ES-I3 (cell line): ENCODE measurements at regions not wholly inside any gene's neighbourhood (a gene's known extent, or its start where the extent isn't known, plus 50 kb on each side); places are given as distances from the start of the nearest gene placed in this dataset.
"Not testable (repeated sequence)": the region's sequence is repeated elsewhere in the genome, so short reads cannot be mapped to it uniquely, and the experiment has no call there.

Experiments used
- H3K36me3 ChIP-seq: 2 replicates; pipeline ENCODE4 v1.6.1; 2013; ENCODE audit warnings: mild to moderate bottlenecking, low read length, control low read depth, moderate library complexity; ENCODE audit not compliant: insufficient read depth
- H3K4me1 ChIP-seq: 2 replicates; pipeline ENCODE4 v1.6.1; 2013; ENCODE audit warnings: mild to moderate bottlenecking, control low read depth, low read length; ENCODE audit not compliant: insufficient read depth
- H3K9ac ChIP-seq: 2 replicates; pipeline ENCODE4 v1.6.1; 2013; ENCODE audit warnings: low read depth, mild to moderate bottlenecking, low read length, moderate library complexity
- H3K9me3 ChIP-seq: 2 replicates; pipeline ENCODE4 v1.6.1; 2013; ENCODE audit warnings: mild to moderate bottlenecking, low read length, moderate library complexity; ENCODE audit not compliant: control insufficient read depth, insufficient read depth

DNA sequence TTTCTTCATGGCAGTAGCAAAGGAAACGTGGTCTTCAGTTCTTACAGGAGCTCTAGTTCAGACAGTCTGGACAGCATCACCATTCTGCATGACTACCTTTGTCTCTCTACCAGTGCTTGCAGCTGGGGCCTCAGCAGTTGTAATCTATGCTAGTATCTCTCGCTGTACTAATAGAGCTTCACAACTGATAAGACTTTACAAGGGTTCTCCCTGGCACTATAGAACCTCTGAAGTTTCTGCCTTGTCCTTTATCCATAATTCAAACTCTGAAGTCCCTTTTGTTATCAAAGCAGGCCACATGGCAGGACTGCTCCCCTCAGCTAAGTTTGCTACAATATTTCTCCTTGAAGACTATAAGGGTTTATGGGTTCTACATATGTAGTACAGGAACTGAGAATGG lies 842.1 kb upstream of the ADGRB3 start:
- no peaks in the 10 kb centered on the region for H3K9me3 ChIP-seq
- no peak overlapping the region for H3K9ac ChIP-seq
- no peaks in the 10 kb centered on the region for H3K36me3 ChIP-seq

DNA sequence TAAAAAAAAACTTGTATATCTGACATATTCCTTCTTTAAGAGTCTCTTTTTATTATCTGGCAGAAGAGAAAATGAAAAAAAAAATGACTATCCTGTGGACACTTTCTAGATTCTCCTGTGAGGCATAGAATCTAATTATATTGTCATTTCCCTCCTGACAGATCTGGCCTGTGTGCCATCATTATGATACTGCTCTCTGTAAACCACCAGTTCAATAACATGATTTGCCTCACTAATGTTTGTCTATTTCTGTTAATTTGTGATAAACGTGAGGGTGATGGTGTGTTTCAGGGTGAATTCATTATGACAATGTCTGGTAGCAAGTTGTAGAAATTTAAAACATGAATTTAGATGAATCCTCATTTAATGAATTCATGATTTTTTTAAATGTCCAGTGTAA lies 844.5 kb upstream of the ADGRB3 start:
- Histone ChIP-seq H3K9ac (no peak overlapping the region), H3K4me1 (peaks cover 6% of the 10 kb centered on the region; the same call in 1 of the 2 replicates), H3K36me3 (no peaks in the 10 kb centered on the region), H3K9me3 (no peaks in the 10 kb centered on the region)

More for the DNA sequence above, 842.1 kb upstream of the ADGRB3 start:
- peaks cover 11% of the 10 kb centered on the region; the same call in 1 of the 2 replicates for H3K4me1 ChIP-seq

DNA sequence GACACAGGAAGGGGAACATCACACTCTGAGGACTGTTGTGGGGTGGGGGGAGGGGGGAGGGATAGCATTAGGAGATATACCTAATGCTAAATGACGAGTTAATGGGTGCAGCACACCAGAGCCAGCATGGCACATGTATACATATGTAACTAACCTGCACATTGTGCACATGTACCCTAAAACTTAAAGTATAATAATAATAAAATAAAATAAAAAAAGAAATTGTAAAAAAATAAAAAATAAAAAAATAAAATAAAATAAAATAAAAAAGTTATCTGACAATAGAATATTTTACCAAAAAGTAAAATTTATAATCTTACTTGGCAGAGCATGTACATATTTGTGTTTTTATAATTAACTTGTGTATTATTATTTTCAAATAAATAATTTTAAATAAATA lies 848.0 kb upstream of the ADGRB3 start:
- not testable (repeated sequence) for H3K9me3 ChIP-seq, H3K36me3 ChIP-seq, H3K4me1 ChIP-seq, H3K9ac ChIP-seq

DNA sequence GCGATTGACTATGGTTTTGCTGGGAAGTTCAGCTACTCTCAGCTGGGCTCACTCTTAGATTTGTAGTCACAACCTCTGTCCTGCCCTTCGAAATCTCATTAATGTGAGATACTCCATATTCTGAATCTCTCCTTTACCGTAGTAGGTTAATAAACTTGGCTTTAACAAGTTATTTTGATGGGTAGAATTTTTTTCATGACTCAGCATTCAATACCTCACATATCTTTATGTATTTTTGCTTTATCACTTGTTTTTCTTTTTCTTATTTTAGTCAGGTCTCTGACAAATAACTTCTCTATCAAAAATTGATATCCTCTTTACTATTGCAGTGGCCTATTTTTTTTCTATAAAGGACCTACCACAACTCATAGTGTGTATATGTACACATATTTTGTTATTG lies 855.2 kb upstream of the ADGRB3 start:
- Histone ChIP-seq H3K36me3 (no peaks in the 10 kb centered on the region), H3K9me3 (no peaks in the 10 kb centered on the region), H3K9ac (no peak overlapping the region), H3K4me1 (peaks cover 4% of the 10 kb centered on the region; the same call in 1 of the 2 replicates)

DNA sequence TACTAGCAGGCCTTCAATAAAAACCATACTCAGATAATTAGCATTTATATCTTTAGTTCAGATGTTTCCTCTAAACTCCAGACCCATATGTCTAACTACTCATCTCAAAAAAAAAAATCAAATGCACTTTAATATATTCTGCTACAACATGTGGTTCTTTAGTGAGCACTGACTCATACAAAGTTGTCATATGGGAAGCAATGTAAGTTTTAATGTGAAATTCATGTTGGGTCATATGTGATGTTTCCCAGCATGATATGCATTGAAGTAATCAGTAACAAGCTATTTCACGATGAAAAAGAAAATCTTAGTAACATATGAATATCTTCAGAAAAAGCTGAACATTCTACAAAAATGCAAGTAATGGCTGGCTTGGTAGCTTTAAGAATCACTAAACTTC lies 859.7 kb upstream of the ADGRB3 start:
- no peaks in the 10 kb centered on the region for H3K9me3 ChIP-seq

DNA sequence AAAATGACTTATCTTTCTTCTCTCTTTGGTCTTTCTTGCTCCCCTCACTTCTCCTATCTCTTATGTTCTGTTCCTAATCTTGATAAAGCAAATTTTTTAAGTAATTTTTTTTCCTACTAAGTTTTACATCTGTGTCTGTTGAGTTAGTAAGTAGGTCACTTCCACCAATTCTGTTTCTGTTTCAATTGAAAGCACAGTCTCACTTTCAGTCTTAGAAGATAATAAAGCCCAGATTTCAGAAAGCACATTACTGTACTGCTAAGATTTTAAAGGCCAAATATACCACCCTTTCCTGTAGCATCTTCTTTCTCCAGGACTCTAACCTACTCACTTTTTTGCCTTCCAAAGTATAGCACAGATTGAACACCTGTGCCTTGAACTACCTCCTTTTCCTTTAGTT lies 866.1 kb upstream of the ADGRB3 start:
- Histone ChIP-seq H3K9me3 (no peaks in the 10 kb centered on the region), H3K36me3 (no peaks in the 10 kb centered on the region), H3K4me1 (no peaks in the 10 kb centered on the region), H3K9ac (no peak overlapping the region)

More for the DNA sequence above, 859.7 kb upstream of the ADGRB3 start:
- Histone ChIP-seq H3K9ac (no peak overlapping the region), H3K4me1 (no peaks in the 10 kb centered on the region), H3K36me3 (no peaks in the 10 kb centered on the region)

DNA sequence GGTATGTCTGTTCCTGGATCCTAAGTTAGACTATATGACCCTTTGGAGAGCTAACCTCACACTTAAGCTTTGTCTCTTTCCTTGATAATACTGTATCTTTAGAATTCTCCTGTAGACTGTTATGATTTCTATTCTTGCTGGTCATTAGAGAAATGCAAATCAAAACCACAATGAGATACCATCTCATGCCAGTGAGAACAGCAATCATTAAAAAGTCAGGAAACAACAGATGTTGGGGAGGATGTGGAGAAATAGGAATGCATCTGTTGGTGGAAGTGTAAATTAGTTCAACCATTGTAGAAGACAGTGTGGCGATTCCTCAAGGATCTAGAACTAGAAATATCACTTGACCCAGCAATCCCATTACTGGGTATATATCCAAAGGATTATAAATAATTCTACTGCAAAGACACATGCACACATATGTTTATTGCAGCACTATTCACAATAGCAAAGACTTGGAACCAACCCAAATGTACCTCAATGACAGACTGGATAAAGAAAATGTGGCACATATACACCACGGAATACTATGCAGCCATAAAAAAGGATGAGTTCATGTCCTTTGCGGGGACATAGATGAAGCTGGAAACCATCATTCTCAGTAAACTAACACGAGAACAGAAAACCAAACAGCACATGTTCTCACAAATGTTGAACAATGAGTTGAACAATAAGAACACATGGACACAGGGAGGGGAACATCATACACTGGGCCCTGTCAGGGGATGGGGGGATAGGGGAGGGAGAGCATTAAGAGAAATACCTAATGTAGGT lies 867.8 kb upstream of the ADGRB3 start:
- not testable (repeated sequence) for H3K36me3 ChIP-seq, H3K9me3 ChIP-seq, H3K4me1 ChIP-seq, H3K9ac ChIP-seq

DNA sequence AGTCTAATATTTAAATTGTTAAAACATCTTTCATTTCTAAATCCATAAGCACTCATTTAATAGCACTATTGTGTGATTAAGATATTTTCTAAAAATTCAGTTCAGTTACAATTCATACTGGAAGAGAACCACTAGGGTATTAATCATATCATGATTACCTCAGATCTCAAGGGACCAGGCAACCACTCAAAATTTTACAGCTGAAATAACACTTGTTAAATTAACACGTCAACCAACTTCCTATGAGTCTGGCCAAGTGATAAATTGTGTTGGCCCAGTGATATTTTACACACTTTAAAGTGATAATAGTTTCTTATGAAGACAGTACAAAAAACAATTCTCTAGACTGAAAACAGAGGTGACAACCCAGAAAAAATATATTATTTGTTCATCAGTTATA lies 869.0 kb upstream of the ADGRB3 start:
- Histone ChIP-seq H3K9me3 (no peaks in the 10 kb centered on the region), H3K9ac (no peak overlapping the region), H3K36me3 (no peaks in the 10 kb centered on the region), H3K4me1 (no peaks in the 10 kb centered on the region)

DNA sequence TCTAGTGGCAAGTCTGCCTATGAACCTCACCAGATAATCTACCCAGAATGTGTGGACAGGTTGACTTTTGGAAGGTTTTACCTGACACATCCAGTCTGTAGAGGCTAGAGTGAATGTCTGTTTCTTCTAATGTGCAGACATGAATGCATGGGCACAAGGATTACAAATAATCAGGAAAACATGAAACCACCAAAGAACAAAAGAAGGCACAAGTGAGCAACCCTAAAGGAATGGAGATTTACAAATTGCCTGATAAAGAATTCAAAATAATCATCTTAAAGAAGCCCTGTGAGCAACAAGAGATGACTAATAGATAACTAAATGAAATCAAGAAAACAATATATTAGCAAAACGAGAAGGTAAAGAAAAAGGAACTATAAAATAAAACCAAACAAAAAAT lies 876.1 kb upstream of the ADGRB3 start:
- no peak overlapping the region for H3K9ac ChIP-seq
- no peaks in the 10 kb centered on the region for H3K9me3 ChIP-seq
- no peaks in the 10 kb centered on the region for H3K4me1 ChIP-seq
- no peaks in the 10 kb centered on the region for H3K36me3 ChIP-seq

DNA sequence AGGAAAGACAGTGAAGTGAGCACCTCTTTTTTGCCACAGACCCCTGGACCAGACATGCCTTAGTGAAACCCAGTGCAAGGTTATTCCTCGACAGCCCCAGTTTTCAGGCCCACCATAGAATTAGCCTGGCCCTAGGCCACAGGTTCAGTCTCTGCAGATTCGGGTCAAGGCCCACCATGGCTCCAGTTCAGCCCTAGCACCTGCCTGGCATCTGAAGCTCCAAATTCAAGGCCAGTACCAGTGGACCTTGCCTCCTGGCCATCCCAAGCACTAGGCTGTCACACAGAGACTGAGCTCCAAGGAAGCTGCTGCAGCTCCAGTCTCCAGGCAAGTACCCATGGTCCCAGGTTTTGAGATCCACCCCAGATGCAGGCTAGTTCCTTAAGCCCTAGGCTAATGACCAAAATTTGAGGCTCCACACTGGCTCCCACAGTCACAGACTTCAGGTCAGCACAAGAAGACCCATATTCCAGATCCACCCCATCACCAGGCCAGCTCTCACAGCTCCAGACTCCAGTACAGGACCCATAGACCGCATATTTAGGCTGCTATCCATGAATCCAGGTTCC lies 877.5 kb upstream of the ADGRB3 start:
- no peaks in the 10 kb centered on the region for H3K36me3 ChIP-seq
- no peaks in the 10 kb centered on the region for H3K4me1 ChIP-seq
- H3K9ac ChIP-seq = no peak overlapping the region
- no peaks in the 10 kb centered on the region for H3K9me3 ChIP-seq

DNA sequence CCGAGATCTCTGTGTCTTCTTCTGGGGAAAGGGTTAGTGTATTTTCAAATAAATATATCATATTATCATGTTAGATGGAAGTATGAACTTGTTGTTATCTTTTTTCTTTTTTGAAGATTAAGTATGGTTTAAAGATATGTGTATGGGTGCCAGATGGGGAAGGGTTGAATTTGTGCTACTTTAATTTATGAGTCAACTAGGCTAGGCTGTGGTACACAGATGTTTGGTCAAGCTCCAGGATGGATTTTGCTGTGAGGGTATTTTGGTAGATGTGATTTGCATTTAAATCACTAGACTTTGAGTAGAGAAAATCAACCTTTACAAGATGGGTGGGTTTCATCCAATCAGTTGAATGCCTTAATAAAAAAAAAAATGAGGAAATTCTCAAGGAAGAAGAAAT lies 886.6 kb upstream of the ADGRB3 start:
- H3K9me3 ChIP-seq = no peaks in the 10 kb centered on the region
- H3K36me3 ChIP-seq = no peaks in the 10 kb centered on the region
- H3K4me1 ChIP-seq = no peaks in the 10 kb centered on the region
- H3K9ac ChIP-seq = no peak overlapping the region

DNA sequence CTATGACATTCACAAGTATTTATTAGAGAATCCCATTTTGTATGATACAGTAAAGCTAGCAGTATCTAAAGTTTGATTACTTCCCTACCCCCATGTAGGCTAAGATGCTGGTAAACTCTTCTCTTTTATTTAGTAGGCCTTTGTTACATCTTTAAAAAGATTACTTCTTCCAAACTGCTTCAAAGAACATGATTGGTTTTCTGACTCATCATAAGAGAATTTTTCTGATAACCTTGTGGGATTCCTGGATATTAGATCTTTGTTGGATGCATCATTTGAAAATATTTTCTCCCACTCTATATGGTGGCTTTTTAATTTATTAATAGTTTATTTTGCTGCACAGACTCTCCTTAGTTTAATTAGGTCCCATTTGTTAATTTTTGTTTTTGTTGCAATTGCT lies 898.3 kb upstream of the ADGRB3 start:
- H3K4me1 ChIP-seq = no peaks in the 10 kb centered on the region
- H3K36me3 ChIP-seq = no peaks in the 10 kb centered on the region
- H3K9me3 ChIP-seq = no peaks in the 10 kb centered on the region; the same call in 1 of the 2 replicates
- H3K9ac ChIP-seq = no peak overlapping the region

DNA sequence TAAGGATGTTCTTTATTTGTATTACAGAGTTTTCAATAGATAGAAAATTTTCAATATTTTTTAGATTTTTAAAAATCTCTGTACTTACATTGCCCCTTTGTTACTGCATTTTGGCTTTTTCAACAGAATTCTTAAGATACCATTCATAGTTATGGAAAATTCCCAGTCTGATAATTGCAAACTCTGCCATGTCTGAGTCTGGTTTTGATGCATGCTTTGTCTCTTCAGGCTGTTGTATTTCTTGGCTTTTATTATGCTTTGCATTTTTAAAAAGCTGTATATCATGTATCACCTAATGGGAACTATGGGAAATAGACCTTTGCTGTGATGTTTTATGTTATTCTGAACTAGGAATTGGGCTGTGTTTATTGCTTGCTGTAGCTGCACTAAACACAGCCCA lies 898.9 kb upstream of the ADGRB3 start:
- no peaks in the 10 kb centered on the region for H3K4me1 ChIP-seq
- no peaks in the 10 kb centered on the region for H3K36me3 ChIP-seq
- H3K9ac ChIP-seq = no peak overlapping the region
- no peaks in the 10 kb centered on the region; the same call in 1 of the 2 replicates for H3K9me3 ChIP-seq

DNA sequence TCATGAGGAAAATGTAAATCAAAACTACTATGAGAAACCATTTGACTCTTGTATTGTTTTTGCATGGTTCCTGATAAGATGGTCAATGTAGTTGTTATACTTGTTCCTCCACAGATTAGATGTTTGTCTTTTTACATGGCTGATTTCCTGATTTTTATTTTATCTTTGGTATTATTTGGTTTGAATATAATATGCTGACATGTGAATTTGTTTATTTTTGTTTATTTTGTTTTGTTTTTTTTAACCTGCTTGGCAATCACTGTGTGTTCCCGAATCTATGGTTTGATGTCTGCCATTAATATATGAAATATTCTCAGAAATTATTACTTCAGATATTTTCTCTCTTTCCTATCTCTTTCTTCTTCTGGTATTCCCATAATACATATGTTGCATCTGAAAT lies 899.5 kb upstream of the ADGRB3 start:
- Histone ChIP-seq H3K4me1 (no peaks in the 10 kb centered on the region), H3K9ac (no peak overlapping the region), H3K9me3 (no peaks in the 10 kb centered on the region; the same call in 1 of the 2 replicates), H3K36me3 (no peaks in the 10 kb centered on the region)

DNA sequence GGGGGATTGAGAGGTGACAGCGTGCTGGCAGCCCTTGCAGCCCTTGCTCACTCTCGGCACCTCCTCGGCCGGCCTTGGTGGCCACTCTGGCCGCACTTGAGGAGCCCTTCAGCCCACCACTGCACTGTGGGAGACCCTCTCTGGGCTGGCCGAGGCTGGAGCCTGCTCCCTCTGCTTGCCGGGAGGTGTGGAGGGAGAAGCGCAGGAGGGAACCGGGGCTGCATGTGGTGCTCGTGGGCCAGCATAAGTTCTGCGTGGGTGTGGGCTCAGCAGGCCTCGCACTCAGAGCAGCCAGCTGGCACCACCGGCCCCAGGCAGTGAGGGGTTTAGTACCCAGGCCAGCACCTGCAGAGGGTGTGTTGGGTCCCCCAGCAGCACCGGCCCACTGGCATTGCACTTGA lies 912.2 kb upstream of the ADGRB3 start:
- H3K9me3 ChIP-seq = peaks cover 3% of the 10 kb centered on the region; the same call in 1 of the 2 replicates
- H3K4me1 ChIP-seq = no peaks in the 10 kb centered on the region
- H3K36me3 ChIP-seq = no peaks in the 10 kb centered on the region
- no peak overlapping the region for H3K9ac ChIP-seq
